ENCODE measurements at regions not wholly inside any gene's neighbourhood (a gene's known extent, or its start where the extent isn't known, plus 50 kb on each side); places are given as distances from the start of the nearest gene placed in this dataset.
"Not testable (repeated sequence)": the region's sequence is repeated elsewhere in the genome, so short reads cannot be mapped to it uniquely, and the experiment has no call there.

DNA sequence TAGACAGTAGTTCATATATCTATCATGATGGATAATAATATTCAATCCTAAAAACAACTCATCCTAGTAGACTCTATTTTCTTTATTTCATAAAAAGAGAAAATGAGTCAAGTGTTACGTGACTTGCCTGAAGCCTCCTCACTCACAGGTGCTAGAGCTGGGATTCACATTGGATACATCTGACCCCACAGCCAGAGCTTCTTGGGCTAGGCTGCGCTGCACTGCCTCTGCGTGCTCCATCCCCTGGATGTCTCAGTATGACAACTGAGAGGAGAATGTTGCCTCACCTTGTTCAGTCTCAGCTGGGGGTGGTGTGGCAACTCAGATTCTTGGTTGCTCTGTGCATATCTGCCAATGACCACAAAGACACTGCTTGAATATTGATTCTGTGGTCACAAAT, 286.6 kb downstream of the LIG4 start:
- DNase-seq (ENCODE audit: low read depth in 4 of 4, low spot score in 2 of 4) = no peak

- no peak for DNase-seq (ENCODE audit: low read depth in 4 of 4, low spot score in 2 of 4)
Observed at GRCh38 chr13:107927557-107927956, 287.8 kb downstream of the LIG4 start.

GRCh38 chr13:107926515-107926914, 288.8 kb downstream of the LIG4 start:
- DNase-seq (ENCODE audit: low read depth in 4 of 4, low spot score in 2 of 4) = not testable (repeated sequence)

GRCh38 chr13:107916902-107917301, 298.4 kb downstream of the LIG4 start:
- not testable (repeated sequence) for DNase-seq (ENCODE audit: low read depth in 4 of 4, low spot score in 2 of 4)

- no peak for DNase-seq (ENCODE audit: low read depth in 4 of 4, low spot score in 2 of 4)
Observed at GRCh38 chr13:107912745-107913144, 302.6 kb downstream of the LIG4 start.

- DNase-seq (ENCODE audit: low read depth in 4 of 4, low spot score in 2 of 4) = no peak
Observed at GRCh38 chr13:107907065-107907805, 308.1 kb downstream of the LIG4 start.

DNA sequence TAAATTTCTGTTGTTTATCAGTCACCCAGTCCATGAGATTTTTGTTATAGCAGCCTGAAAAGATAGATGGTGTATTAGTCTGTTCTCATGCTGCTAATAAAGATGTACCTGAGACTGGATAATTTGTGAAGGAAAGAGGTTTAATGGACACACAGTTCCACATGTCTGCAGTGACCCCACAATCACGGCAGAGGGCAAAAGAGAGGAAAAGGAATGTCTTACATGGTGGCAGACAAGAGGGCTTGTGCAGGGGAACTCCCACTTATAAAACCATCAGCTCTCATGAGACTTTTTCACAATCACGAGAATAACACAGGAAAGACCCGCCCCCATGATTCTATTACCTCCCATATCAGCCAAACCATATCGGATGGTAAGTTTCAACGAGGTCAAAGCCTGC, 309.2 kb downstream of the LIG4 start:
- no peak for DNase-seq (ENCODE audit: low read depth in 4 of 4, low spot score in 2 of 4)

DNA sequence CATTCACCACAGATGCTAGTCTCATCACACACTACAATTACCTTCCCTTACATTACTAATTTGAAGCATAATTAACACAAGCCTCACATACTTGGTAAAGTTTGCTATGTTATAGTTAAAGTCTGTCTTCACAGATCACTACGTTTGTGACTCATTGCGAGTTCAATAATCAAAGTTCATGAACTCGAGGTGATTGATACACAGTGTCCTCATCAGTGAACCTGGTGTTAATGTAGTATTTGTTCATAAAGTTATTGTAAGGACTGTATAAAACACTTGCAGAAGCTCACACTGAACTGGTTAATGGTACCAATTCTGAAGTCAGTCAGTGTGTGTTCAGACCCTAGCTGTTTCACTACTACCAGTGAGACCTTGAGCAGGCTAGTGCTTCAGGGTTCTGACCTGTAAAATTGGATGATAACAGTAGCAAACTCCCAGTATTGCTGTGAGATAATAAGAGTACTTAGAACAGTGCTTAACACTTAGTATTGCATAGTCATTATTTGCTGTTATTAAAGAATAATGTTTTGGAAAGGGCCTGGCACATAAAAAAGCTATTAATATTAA, 313.3 kb downstream of the LIG4 start:
- DNase-seq (ENCODE audit: low read depth in 4 of 4, low spot score in 2 of 4) = no peak

GRCh38 chr13:107901230-107901629, 314.1 kb downstream of the LIG4 start:
- no peak for DNase-seq (ENCODE audit: low read depth in 4 of 4, low spot score in 2 of 4)

DNA sequence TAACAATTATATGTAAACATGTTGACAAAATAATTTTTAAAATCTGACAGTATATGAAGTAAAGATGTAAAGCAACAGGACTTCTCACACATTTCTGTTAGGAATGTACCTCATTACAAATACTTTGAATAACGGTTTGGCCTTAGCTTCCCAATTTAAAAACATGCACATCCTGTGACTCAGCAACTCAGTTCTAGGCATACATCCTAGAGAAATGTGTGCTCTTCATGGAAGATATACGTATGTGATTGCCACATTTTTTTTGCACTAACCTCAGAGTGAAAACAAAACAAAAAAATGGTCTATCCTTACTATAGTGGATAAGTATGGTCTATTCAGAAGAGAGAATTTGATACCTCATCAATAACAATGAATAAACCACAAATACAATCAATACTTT, 314.6 kb downstream of the LIG4 start:
- no peak for DNase-seq (ENCODE audit: low read depth in 4 of 4, low spot score in 2 of 4)

DNA sequence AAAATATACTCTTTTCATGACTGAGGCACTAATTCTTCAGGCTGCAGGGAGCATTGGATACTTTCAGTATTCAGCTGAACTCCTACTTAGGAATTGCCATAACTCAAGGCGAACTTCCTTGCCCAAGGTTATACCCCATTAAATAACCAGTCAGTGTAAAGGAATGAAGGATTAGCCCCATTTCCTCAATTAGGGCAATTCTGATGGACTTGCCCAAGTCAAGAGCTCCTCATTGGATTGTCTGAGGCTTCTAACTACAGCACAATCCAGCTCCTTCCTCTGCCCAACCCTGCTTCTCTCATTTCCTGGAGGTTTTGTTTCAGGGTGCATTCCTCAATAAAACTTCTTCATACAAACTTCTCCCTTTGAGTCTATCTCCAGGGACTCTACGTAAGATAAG, 329.2 kb downstream of the LIG4 start:
- DNase-seq (ENCODE audit: low read depth in 4 of 4, low spot score in 2 of 4) = no peak

DNA sequence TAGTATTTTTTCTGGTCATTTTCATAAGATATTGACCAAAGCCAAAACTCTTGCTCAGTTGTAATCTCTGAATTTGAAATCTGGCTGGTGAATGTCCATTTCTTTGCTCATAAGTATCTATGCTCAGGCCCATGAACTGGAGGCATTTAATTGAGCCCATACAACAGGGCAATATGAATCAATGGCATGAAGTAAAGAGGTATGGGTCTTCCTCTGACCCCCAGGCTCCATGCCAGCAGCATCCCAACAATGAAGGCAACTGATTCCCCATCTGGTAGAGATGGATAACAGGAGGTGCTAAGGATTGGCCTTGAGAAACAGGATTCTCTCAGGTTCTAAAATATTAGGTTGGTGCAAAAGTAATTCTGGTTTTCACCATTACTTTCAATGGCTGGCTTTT, 330.8 kb downstream of the LIG4 start:
- DNase-seq (ENCODE audit: low read depth in 4 of 4, low spot score in 2 of 4) = no peak

DNA sequence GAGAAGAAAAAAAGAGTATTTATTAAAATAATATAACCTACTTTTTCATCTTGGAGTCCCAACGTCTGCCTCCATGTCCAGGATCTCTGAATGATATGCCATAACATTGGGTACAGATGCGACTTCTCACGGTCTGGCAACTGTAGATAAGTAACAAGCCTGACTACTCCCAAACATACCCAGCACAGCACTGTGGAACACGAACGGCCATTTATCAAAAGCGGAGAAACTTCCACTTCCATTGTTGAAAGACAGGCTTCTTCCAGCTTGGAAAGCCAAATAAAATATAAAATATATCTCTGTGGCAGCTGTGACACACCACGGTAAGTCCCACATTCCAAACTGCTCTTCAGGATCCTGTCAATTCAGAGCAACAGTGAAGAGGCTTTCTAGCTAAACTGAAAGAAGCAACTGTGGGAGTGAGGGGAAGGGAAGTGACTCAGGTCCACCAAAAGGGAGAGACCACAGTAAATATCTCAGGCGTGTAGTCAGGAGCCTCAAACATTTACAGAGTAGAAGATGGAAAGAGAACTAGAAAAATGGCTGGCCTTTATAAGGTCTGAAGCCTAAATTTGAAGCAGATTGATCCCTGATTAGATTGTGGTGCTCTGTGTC, 331.7 kb downstream of the LIG4 start:
- DNase-seq (ENCODE audit: low read depth in 4 of 4, low spot score in 2 of 4) = no peak

- DNase-seq (ENCODE audit: low read depth in 4 of 4, low spot score in 2 of 4) = no peak
Observed at GRCh38 chr13:107882708-107883560, 332.4 kb downstream of the LIG4 start.

GRCh38 chr13:107881362-107881761, 334.0 kb downstream of the LIG4 start:
- DNase-seq (ENCODE audit: low read depth in 4 of 4, low spot score in 2 of 4) = no peak

DNA sequence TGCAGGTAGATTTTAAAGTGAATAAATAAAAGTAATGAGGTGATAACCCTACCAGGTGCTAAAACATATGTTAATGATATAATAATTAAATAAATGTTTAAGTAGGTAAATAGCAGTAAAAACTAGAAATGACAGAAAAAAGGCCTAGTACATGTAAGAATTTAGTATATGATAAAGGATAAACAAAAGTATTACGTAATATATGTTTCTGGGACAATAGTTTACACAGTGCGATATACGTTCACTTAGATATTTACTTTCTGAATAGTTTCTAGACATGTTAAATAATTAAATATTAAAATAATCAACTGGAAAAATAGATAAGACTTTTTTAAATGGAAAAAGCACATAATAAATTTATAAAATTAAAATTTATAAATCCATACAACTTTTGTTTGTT, 340.9 kb downstream of the LIG4 start:
- DNase-seq (ENCODE audit: low read depth in 4 of 4, low spot score in 2 of 4) = no peak

- no peak for DNase-seq (ENCODE audit: low read depth in 4 of 4, low spot score in 2 of 4)
Observed at GRCh38 chr13:107873926-107874325, 341.4 kb downstream of the LIG4 start.

DNA sequence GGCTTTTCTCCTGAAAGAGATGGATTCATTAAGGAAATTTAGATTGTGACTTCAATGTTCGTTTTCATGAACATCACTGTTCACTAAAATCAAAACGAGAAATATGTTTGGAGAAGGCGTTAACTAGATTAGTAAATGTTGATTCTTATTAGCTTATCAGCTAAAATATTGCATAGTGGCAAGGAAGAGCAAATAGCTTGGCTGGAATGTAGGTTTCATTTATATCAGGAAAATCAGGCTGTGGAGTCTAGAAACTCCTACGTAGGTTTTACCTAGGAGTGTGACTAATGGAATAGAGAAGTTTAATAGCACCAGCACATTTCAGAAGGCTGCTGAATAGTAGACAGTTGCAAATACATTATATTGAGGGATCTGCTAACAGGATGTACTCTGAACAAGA, 344.9 kb downstream of the LIG4 start:
- no peak for DNase-seq (ENCODE audit: low read depth in 4 of 4, low spot score in 2 of 4)

DNA sequence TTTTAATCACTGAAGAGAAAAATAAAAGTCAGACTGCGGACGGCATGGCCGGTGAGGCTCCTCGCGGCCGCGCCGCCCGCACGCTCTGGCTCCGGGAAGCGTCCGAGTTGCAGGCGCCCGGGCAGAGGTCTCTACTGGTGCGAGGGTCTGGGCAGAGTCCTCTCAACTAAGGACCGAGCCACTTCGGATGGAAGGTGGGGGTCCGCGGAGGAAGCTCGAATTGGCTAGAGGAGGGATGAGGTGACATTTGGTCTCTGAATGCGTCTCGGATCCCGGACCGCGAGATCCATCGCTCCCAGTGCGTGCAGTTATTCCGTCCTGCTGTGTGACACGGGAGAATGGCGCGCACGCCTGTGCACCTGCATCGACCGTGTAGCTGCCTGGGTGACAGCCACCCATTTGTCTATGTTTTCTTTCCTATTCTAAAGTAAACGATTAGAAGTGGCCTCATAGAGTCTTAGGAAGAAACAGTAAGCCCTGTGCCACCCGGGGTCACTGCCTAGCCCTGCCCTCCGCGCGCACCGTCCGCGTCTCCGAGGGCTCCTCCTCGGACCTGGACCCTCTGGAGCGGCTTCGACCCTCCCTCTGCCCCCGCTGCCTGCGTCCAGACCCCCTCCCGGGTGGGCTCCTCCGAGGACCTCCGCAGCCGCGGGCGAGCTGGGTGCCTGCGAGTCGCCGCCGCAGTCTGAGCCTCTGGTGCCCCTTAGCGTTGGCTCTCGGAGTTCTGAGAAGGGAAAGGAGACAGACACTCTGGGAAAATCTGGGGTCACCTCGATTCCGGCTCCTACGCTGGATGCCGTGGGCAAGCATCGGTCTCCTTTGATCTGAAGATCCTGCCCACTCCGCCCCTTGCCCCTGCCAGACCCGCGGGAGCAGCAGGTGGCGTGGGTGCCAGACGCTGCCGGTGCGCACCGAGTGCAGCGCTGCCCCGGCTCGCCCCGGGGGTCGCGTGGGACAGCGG, 347.4 kb downstream of the LIG4 start:
- peak in 1 of 4 donors; percentile 41 for DNase-seq (ENCODE audit: low read depth in 4 of 4, low spot score in 2 of 4)
